ENCODE measurements at regions not wholly inside any gene's neighbourhood (a gene's known extent, or its start where the extent isn't known, plus 50 kb on each side); places are given as distances from the start of the nearest gene placed in this dataset.

- no peak for DNase-seq (ENCODE audit: low read depth)
- no peak overlapping the region for H3K4me3 ChIP-seq (ENCODE audit: low read depth, low read length)
- TF ChIP-seq CTCF (IDR thresholded peaks at IDR 0.05; ENCODE audit: low read depth, low read length, missing control alignments), result no peak
Observed at GRCh38 chr4:12140864-12141263, 712.2 kb upstream of the HS3ST1 start.

- TF ChIP-seq CTCF (IDR thresholded peaks at IDR 0.05; ENCODE audit: low read depth, low read length, missing control alignments), result no peak
- DNase-seq (ENCODE audit: low read depth), result no peak
Observed at GRCh38 chr4:12139296-12139695, 710.6 kb upstream of the HS3ST1 start.

DNA sequence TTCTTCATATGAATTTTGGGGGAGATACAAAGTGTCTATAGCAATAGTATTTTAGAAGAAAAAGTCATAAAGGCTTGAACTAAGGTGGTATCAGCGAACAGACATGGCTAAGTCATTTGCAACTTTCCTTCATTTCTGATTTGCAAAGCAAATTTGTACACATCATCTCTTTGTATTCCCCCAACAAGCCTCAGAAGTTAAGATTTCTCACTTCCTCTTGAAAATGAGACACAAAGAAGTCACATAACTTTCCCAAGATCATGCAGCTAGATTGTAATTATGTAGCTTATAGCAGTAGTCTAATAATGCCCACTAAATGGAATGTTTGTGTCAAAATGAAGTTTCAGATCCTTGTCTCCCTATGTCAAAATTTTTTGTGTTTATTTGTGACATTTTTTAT is 709.8 kb upstream of the HS3ST1 start:
- H3K4me3 ChIP-seq (ENCODE audit: low read depth, low read length), result no peak overlapping the region
- TF ChIP-seq CTCF (IDR thresholded peaks at IDR 0.05; ENCODE audit: low read depth, low read length, missing control alignments), result no peak
- no peak for DNase-seq (ENCODE audit: low read depth)

More at GRCh38 chr4:12139296-12139695, 710.6 kb upstream of the HS3ST1 start:
- no peak overlapping the region for H3K4me3 ChIP-seq (ENCODE audit: low read depth, low read length)

GRCh38 chr4:12137575-12137974 is 708.9 kb upstream of the HS3ST1 start:
- DNase-seq (ENCODE audit: low read depth), result no peak
- no peak overlapping the region for H3K4me3 ChIP-seq (ENCODE audit: low read depth, low read length)
- TF ChIP-seq CTCF (IDR thresholded peaks at IDR 0.05; ENCODE audit: low read depth, low read length, missing control alignments), result no peak

- H3K4me3 ChIP-seq (ENCODE audit: low read depth, low read length), result no peak overlapping the region
- TF ChIP-seq CTCF (IDR thresholded peaks at IDR 0.05; ENCODE audit: low read depth, low read length, missing control alignments), result no peak
- DNase-seq (ENCODE audit: low read depth), result no peak
Observed at GRCh38 chr4:12126474-12126873, 697.8 kb upstream of the HS3ST1 start.

DNA sequence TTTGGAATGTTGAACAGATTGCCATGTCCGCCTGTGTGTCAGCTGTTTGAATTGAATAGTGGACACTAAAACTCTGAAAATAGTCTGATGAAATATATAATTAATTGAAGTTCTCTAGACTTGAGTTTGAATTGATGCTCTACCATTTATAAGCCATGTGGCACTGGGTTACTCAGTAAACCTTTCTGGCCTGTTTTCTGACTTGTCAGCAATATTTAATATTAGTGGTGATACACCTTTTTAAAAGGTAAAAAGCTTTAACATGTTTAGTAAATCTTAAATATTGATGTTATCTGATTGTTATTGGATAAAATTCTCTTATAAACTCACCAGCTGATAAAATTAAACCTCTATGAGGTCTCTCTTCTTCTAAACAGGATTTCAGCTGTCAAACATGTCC is 695.4 kb upstream of the HS3ST1 start:
- H3K4me3 ChIP-seq (ENCODE audit: low read depth, low read length), result no peak overlapping the region
- no peak for DNase-seq (ENCODE audit: low read depth)
- TF ChIP-seq CTCF (IDR thresholded peaks at IDR 0.05; ENCODE audit: low read depth, low read length, missing control alignments), result no peak

- no peak overlapping the region for H3K4me3 ChIP-seq (ENCODE audit: low read depth, low read length)
- no peak for DNase-seq (ENCODE audit: low read depth)
- TF ChIP-seq CTCF (IDR thresholded peaks at IDR 0.05; ENCODE audit: low read depth, low read length, missing control alignments), result no peak
Observed at GRCh38 chr4:12123707-12124106, 695.0 kb upstream of the HS3ST1 start.

Measured in GM12864 (cell line).